HG03521 (cell line): ENCODE measurements at regions not wholly inside any gene's neighbourhood (a gene's known extent, or its start where the extent isn't known, plus 50 kb on each side); places are given as distances from the start of the nearest gene placed in this dataset.
"Not testable (repeated sequence)": the region's sequence is repeated elsewhere in the genome, so short reads cannot be mapped to it uniquely, and the experiment has no call there.

Source experiments
- ATAC-seq: cut with Tn5 transposase; IDR thresholded peaks from one replicate; pipeline ENCODE4 v1.9.1; 2021; ENCODE audit warnings: mild to moderate bottlenecking, moderate library complexity; ENCODE audit not compliant: unreplicated experiment

GRCh38 chr6:115643762-115644161, 416.9 kb downstream of the FRK start:
- ATAC-seq: no peak

DNA sequence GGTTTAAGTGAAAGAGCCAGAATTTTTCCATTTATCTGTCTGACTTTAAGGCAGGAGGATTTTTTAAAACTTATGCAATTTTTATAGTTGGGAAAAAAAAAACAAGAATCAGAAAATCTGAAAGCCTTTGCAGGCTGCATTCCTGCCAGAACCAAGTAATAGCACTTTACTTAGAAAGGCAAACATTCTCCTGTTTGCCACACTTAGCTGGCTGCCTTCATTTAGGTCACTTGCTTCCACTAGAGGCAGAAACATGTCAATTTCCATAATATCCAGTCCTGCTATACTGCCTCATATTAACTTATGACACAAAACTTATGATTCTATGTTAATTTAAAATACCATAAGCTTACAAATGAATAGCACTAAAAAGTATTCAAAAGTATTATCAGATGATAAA, 425.8 kb downstream of the FRK start:
- ATAC-seq: no peak

GRCh38 chr6:115634131-115634530, 426.6 kb downstream of the FRK start:
- ATAC-seq: no peak

- no peak for ATAC-seq
These were observed 429.7 kb downstream of the FRK start for GRCh38 chr6:115631028-115631427.

DNA sequence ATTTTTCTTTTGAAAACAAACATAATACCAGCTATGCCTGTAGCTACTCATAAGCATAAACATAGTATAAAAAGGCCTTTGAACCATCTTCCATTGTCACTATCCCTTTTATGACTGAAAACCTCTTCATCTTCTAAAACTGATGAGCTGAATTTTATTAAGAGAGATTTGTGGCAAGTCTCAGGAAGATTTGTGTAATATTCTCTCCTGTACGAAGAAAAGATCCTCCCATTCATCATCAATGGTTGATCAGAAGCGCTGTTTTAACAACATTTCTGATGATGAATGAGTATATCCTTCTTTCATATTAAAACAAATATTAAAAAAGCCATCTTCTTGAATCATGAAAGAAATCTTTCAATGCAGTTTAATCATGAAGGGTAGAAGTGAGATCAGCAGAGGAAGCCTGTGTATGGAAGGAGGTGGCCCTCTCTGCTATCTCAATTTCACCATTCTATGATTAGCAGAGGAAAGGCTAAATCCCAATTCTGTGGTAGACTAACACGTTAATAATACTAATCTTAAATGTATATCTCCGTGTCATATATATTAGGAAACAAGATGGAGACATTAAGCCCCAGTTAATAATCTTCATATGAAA, 430.2 kb downstream of the FRK start:
- no peak for ATAC-seq

GRCh38 chr6:115629415-115629814, 431.3 kb downstream of the FRK start:
- ATAC-seq: no peak

DNA sequence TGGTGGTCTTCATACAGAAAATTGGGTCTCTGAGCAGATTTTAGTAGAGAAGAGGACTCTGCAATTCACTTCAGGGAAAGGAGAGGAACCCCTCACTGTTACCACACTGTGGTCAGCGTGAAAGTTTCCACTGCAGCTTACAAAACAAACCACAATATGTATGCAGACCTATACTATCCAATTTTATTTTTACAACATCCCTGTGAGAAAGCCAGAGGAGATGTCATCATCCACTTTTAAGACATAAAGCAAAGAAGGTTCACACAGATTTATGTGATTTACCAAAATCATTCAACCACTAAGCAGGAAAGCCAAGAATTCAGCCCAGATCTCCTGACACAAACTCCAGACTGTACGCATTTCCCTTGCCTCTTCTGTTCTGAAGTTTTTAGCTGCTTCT, 442.4 kb downstream of the FRK start:
- no peak for ATAC-seq

DNA sequence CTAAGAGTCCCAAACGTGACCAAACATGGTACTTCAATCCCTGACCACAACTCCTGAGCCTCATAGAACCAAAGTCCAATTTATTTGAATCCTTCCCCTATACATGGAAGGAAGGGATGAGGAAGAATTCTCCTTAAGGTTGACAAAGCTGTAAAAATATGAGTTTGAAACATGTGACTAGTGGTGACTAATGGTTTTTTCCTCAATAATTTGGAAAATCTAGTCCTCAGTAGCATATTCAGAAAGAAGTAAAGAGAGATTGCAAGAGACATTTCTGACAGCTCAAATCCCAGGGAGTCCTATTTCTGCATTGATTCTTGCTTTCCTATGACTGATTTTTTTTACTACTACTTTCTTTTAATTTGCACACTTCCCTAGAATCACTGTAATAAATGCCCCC, 443.7 kb downstream of the FRK start:
- ATAC-seq: no peak

- no peak for ATAC-seq
These were observed 447.2 kb downstream of the FRK start for GRCh38 chr6:115613488-115613887.

DNA sequence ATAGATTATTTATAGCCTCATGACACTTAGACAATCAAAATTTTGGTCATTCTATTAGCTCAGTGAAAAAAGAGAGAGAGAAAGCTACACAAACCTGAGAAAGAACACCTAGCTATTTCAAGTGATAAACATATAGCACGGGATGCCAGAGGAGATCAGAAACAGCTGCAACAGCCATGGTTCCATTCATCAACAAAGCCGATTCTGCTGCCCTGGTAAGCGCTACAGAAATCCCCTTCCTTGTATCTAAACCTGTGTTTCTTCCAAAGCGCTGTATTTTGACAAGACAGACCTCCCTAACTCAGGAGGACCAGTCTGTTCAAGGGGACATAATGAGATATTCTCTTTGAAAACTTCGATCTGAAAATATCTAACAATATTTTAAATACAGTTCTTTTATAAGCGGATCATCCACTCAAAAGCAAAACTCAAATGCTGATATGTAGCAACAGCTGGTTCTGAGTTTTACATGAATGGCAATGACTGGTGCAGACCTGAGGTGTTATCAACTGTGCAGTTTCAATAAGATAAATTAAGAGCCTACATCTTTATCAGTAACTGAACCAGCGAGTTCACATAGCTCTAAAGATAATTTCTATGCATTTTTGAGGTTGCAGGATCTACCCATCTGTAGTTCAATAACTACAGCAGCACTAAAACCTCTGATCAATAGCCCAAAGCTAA, 447.8 kb downstream of the FRK start:
- no peak for ATAC-seq

DNA sequence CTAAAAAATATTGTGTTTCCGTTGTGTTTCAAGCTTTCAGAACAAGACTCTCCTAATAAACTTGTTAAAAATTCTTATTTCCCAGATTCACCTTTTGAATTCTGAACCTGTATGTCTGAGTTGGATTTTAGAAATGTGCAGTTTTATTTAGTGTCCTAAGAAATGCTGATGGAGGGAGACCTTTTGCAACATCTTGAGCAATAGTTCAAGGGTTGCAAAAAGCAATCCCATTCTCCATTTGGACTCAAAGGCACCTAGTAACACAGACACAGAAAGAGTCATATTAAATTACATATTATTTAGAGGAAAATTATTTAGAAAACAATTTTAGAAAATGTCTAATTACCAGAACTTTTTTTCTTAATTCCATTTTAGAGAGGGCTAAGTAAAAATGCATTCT, 448.5 kb downstream of the FRK start:
- ATAC-seq: no peak

DNA sequence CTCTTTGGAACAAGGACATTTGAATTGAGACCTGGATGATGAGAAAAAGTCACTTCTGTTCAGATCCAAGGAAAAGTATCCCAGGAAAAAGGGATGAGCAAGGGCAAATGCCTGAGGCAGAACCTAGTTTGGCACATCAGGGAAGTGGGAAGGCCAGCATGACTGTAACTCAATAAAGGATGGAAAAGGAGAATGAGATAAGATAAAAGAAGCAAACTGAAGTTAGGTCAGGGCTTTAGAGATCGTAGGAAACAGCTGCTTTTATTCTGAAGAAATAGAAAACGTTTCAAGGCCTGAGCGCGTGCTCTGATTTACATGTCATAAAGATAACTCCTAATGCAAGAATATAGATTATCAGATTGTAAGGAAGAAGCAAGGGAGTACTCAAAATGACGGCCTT, 450.0 kb downstream of the FRK start:
- ATAC-seq: no peak

DNA sequence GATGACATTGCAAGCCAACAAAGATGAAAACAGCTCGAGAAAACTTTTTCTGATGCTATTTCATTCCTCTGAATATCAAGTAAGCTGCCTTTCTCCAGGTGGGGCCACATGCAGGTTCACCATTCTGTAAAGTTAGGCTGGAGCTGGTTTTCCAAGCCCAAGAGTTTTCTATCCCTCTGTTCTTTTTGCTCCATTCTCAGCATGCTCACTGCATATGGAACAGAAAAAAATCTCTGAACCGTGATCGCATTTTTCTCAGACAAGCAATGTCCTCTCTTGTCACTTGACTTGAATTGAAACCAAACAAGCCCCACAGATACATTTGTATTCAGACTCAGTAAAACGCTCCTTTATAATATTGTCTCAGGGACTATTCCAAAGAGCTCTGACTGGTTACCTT, 451.6 kb downstream of the FRK start:
- ATAC-seq: no peak

DNA sequence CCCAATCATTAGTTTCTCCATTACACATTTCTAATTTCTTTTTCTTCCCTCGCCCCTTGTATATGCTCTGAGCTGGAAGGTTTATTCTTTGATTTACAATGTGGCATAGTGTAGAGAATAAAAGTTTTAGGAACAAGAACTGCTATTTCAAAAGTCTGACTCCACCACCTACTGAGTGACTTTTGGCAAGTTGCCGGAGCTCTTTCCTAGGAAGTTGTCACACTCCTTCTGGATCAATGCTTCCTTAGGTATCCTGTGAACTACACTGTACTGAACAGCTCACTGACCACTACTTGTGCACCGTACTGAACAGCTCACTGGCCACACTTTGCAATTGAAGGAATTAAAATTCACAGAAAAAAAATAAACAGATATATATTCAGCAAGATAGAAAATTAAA, 458.2 kb downstream of the FRK start:
- no peak for ATAC-seq

DNA sequence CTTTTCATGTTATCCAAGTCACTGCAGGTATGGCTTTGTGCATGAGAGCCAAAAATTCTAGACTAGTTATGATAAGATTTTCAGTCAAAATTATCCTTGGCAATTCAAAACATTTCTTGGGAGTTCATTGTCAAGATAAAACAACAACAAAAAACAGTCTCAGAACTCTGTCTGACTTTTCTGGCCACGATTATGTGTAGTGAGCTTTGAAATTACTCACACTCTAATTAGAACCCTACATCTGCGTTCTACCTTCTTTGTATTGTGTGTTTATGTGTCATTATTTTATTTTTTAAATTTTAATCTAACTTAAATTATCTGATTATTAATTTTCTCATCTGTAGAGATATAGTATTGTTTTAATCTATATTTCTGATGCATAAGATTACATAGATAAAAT, 459.2 kb downstream of the FRK start:
- ATAC-seq: no peak

- no peak for ATAC-seq
These were observed 459.6 kb downstream of the FRK start for GRCh38 chr6:115601064-115601463.

- no peak for ATAC-seq
These were observed 465.8 kb downstream of the FRK start for GRCh38 chr6:115594891-115595290.

- no peak for ATAC-seq
These were observed 468.7 kb downstream of the FRK start for GRCh38 chr6:115592025-115592424.

GRCh38 chr6:115589072-115589471, 471.6 kb downstream of the FRK start:
- ATAC-seq: not testable (repeated sequence)

DNA sequence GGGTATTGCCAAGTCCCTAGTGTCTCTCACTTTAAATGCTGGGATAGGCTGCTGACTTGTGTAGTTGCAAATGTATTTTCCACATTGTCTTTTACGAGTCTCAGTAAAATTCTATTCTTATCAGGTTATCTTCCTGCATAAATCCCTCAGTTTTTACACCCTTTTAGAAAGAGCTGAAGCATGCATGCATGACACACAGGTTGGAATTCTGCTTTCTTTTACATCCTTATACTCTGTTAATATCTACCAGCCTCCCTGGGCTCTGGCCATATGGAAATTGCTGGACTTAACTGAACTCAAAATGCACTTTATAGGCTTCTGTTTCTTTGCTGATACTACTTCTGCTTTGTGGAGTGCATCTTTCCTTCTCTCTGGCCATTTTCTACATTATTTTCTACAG, 477.4 kb downstream of the FRK start:
- ATAC-seq: no peak

GRCh38 chr6:115582386-115582785, 478.3 kb downstream of the FRK start:
- no peak for ATAC-seq

DNA sequence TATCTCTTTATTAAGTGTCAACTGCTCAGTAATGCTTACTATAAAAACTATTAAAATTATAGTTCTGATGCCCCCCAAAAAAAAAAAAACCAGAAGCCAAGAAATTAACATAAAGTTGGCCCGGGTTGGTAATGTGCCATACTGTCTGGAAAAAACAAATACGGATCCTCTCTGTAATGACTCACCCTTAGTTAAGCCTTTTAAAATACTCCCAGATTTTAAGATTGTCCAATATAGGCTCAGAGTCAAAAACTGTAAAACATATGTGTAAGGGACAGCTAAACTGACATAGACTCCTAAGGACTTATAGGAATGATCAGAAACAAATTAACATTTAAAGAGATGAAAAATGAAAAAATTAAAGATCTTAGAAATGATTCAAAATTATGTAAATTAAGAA, 481.1 kb downstream of the FRK start:
- not testable (repeated sequence) for ATAC-seq

- no peak for ATAC-seq
These were observed 483.4 kb downstream of the FRK start for GRCh38 chr6:115577270-115577669.
